ENCODE measurements at regions not wholly inside any gene's neighbourhood (a gene's known extent, or its start where the extent isn't known, plus 50 kb on each side); places are given as distances from the start of the nearest gene placed in this dataset.

DNA sequence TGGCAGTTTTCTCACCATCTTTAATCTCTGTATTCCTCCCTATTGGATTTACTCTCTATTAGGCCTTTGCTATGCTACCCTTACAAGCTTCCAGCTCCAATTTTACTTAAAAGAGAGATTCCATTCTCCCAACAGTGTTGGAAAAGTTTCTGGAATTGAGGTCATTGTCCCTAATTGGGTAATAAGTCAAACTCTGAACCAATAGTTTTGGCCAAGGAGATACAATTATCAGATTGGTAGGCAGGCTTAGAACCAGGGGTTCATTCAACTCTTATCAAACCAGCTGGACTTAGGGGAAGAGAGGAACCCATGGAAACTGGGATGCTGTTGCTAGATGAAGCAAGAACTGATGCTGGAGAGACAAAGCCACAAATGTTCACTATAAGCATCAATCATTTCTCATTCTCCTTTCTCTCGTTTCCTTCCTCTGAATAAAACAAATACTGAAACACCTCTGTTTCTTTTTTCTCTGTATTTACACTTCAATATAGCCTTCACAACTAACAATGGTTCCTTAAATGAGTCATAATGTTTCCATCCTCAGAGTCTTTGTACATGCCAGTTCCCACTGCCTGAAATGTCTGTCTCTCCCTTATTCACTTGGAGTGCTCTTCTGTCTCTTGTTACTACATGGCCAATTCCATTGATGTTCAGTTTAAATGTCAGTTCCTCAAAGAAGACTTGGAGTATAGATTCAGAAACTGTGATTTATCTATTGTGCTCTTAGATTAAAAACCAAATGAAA, 587.3 kb downstream of the GABRG2 start:
- no peak for TF ChIP-seq GATA3 (IDR thresholded peaks at IDR 0.05; ENCODE audit: low read depth, low read length)
- no peak for TF ChIP-seq GATA2 (IDR thresholded peaks at IDR 0.05; ENCODE audit: low read depth, low read length)

All from SH-SY5Y (cell line).